Right lung (tissue), 2 donors: ENCODE measurements at regions not wholly inside any gene's neighbourhood (a gene's known extent, or its start where the extent isn't known, plus 50 kb on each side); places are given as distances from the start of the nearest gene placed in this dataset.

Experiments
- DNase-seq, 2 donors: peaks; one replicate each; pipeline ENCODE4 v3.0.0-alpha.2; 2013

GRCh38 chr6:156725712-156726111, 51.5 kb upstream of the ARID1B start:
- no peak for DNase-seq

GRCh38 chr6:156720691-156721685, 56.2 kb upstream of the ARID1B start:
- peak; percentile 72 to 74 for DNase-seq

GRCh38 chr6:156719720-156720563, 57.2 kb upstream of the ARID1B start:
- peak; percentile 79 to 80 for DNase-seq

DNA sequence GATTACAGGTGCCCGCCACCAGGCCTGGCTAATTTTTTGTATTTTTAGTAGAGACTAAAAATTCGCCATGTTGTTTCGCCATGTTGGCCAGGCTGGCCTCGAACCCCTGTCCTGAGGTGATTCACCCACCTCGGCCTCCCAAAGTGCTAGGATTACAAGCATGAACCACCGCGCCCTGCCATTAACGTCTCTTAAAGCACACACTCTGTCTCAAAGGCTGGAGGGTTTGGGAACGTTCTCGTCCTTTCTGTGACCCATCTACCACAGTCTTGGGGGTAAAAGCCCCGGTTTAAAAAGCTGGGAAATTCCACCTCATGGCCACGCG, 57.8 kb upstream of the ARID1B start:
- DNase-seq, result no peak

- DNase-seq, result no peak
Measured at GRCh38 chr6:156718647-156719394, 58.4 kb upstream of the ARID1B start.

GRCh38 chr6:156717542-156717941, 59.6 kb upstream of the ARID1B start:
- no peak for DNase-seq

DNA sequence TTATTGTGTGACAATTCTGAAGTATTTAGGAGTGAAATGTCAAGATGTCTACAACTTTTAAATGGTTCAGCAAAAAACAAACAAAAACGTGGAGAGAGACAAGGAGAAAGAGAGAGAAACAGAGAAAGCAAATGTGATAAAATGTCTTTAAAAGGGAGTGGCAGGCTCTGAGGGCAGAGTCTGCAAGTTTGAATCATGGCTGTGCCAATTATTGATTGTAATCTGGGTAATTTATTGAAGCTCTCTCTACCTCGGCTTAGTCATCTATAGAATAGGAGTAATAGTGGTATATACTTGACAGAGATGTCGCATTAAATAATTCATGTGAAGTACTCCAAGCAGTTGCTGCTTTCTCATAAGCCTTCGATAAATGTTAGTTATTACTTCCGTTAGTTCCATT, 61.3 kb upstream of the ARID1B start:
- no peak for DNase-seq

DNA sequence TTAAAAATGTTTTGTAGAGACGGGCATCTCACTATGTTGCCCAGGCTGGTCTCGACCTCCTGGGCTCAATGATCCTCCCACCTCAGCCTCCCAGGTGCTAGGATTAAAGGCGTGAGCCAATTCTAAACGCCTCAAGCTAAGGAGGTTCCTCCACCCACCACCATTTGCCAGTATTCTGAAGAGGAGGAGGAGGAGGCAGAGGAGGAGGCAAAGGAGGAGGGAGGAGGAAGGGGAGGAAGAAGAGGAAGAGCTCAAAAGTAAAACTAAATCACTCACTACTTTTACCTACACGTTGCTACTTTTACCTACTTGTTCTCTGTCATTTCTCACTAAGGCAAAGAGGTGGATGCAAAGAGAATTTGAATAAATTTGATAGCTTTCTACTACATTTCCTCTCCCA, 63.6 kb upstream of the ARID1B start:
- DNase-seq, result no peak

GRCh38 chr6:156710479-156710878, 66.7 kb upstream of the ARID1B start:
- peak; percentile 49 to 65 for DNase-seq

DNA sequence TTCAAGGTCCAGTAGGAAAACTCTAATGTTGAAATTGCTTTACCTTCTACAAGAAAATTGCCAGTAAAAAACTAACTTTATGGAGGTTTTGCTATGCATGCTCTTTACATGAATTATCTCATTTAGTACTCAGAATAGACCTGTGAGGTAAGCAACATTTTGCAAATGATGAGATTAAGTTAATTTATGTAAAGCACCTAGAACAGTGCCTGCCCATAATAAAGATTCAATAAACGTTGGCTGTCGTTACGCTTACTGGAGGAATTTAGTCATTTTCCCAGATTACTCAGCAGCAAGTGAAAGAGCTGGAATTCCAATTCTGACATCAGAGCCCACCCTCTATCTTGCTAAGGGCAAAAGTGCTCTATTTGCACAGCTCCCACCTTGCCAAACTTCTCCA, 69.4 kb upstream of the ARID1B start:
- no peak for DNase-seq

DNA sequence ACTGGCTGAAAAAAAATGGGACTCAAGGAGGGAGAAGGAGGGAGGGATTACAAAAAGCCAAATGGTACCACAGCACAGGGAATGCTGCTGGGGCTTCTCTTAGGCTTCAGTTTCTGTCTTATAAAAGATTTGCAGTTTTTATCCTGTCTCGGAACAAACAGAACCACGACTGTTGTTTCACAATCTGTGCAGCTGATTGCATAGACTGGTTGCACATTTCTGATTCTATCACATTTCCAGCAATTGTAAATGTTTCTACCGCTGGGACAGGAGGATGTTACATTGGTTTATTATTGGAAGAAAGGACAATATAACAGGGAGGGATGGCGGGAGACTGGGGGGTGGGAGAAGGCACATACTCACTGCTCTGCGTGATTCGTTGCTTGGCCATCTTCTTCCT, 73.5 kb upstream of the ARID1B start:
- no peak for DNase-seq

- DNase-seq, result no peak
Measured at GRCh38 chr6:156701966-156702365, 75.2 kb upstream of the ARID1B start.

GRCh38 chr6:156700440-156701057, 76.6 kb upstream of the ARID1B start:
- DNase-seq, result no peak

GRCh38 chr6:156699935-156700334, 77.2 kb upstream of the ARID1B start:
- no peak for DNase-seq

DNA sequence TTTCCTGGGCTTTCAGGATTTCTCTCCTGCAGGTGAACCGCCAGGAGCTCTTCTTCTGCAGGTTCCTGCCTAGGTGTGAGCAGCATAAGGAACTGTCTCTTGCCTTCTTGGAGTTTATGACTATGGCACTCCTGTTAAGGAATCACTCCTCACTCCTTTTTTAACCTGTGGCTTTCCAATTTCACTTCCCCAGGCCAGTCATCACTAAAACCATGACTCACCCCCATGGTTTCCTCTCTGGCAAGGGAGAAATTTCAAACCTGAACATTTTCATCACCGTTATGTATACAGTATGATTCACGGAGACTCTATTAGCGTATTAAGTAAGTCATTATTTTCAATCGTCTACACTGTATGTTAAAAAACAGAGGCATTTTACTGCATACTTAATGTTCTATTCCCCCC, 78.2 kb upstream of the ARID1B start:
- no peak for DNase-seq

- no peak for DNase-seq
Measured at GRCh38 chr6:156698239-156699016, 78.8 kb upstream of the ARID1B start.

- no peak for DNase-seq
Measured at GRCh38 chr6:156697225-156697830, 79.8 kb upstream of the ARID1B start.

DNA sequence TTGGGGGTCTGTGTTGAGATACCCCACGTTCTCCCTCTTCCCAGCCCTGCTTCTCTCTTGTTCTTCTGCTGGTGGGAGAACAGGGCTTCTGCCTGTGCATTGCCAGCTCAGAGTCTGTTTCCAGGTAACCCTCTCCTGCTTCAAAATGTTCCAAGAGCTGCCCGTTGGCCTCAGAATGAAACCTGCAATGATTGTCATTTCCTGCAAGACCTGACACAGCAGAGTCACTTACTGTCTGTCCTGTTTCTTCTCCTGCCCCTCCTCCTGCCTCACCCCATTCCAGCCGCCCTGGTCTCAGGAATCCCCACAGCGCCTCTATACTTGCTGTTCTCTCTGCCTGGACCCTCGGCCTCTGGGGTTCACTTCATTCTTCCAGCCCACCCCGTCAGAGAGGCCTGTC, 81.4 kb upstream of the ARID1B start:
- no peak for DNase-seq

DNA sequence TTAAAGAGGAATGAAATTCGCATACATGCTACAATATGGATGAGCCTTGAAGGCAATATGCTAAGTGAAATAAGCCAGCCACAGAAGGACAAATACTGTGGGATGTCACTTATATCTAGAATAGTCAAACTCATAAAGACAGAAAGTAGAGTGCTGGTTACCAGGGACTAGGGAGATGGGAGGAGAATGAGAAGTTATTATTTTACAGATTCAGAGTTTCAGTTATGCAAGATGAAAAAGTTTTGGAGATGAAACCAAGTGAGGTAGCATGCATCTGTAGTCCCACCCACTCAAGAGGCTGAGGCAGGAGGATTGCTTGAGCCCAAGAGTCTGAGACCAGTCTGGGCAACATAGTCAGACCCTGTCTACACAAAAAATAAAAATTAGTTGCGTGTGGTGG, 82.5 kb upstream of the ARID1B start:
- no peak for DNase-seq

DNA sequence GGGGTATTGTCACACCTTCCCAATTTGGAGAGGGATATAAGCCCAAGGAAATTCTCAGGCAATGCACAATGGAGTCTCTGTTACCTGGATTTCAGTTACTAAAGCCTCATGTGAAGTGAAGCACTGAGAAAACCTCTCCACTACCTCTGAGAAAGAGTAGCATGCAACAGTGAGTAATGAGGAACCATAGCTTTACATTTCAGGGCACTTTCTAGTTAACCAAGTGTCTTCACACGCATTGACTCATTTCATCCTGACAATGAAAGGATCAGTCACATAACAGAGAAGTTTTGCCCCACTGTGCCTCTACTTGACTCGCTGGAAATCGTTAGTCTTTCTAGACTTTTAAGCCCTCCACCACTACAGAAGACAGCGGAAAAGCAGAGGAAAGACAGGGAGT, 86.2 kb upstream of the ARID1B start:
- DNase-seq, result no peak
